AG10803 (cell line): ENCODE measurements at regions not wholly inside any gene's neighbourhood (a gene's known extent, or its start where the extent isn't known, plus 50 kb on each side); places are given as distances from the start of the nearest gene placed in this dataset.
"Not testable (repeated sequence)": the region's sequence is repeated elsewhere in the genome, so short reads cannot be mapped to it uniquely, and the experiment has no call there.

Experiments used
- DNase-seq: peaks from one replicate; pipeline ENCODE4 v3.0.0; 2010; ENCODE audit warnings: low read depth
- H3K4me3 ChIP-seq: 2 replicates; pipeline ENCODE4 v1.5.1; 2011; ENCODE audit warnings: mild to moderate bottlenecking, low read length, control low read depth
- CTCF ChIP-seq: conservative IDR thresholded peaks from 2 replicates; pipeline ENCODE4 v1.5.1; 2011; ENCODE audit warnings: mild to moderate bottlenecking, low read length, control low read depth, inconsistent platforms

DNA sequence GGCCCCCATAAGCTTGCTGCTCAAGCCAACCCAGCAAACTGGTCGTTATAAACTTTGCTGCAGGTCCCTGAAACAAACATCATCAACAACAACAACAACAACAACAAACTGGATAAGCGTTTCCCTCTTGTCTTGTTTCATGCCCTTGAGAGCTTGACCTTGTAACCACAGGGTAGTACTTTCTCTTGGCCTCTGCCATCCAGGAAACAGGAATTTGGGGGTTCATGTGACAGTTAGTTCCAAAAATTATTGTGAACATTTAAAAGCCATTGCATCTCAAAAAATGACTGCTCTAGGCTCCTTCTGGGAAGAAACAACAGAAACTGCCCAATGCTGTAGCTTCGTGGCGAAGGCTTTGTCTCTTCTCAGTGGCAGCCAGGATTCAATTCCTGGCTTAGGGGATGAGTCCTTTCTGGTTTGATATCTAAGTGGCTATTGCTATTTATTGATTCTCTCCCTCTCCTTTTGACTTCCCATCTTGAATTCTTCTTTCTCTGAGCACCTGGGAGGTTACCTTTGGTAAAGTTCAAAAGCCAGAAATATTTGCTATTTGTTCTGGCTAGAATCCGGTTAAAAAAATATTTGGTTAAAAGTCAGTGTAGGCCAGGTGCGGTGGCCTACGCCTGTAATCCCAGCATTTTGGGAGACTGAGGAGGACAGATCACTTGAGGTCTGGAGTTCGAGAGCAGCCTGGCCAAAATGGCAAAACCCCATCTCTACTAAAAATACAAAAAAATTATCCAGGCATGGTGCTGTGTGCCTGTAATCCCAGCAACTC, 52.0 kb upstream of the CPM start:
- no peak for DNase-seq
- no peak overlapping the region for H3K4me3 ChIP-seq
- no peak for TF ChIP-seq CTCF

GRCh38 chr12:68997526-68997925, 64.6 kb upstream of the CPM start:
- DNase-seq, H3K4me3 ChIP-seq: not testable (repeated sequence)

DNA sequence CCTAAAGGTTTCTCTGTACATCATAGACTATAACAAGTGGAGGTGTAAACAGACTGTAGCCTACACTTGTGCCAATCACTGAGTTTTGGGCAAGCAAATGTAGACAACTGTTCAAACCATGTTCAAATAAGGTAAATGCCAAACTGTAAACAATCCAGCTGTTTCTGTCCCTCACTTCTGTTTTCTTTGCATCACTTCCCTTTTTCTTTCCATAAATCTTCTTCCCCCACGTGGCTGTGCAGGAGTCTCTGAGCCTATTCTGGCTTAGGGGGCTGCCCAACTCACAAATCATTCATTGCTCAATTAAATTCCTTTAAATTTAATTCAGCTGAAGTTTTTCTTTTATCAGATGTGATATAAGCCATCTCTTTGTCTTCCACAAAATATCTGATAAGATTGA, 65.1 kb upstream of the CPM start:
- no peak overlapping the region for H3K4me3 ChIP-seq
- no peak for TF ChIP-seq CTCF
- DNase-seq, result no peak

DNA sequence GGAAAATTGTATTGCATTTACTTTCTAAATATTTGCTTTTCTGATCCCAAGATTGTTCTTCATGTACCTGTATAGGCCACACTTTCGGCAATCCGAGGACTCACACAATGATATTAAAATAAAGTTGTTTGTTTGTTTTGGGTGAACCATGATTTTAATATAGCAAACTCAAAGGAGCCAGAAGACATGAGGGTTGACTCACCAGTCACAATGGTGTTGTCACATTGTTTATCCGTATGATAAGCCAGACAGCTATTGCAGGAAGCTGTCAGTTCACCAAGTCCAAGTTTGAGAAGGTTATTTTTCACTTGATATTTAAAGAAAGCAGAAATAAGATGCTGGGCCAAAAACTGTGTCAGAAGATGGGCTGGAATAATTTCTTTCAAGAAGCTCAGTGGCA, 67.1 kb upstream of the CPM start:
- TF ChIP-seq CTCF, result no peak
- DNase-seq, result no peak
- H3K4me3 ChIP-seq, result no peak overlapping the region

DNA sequence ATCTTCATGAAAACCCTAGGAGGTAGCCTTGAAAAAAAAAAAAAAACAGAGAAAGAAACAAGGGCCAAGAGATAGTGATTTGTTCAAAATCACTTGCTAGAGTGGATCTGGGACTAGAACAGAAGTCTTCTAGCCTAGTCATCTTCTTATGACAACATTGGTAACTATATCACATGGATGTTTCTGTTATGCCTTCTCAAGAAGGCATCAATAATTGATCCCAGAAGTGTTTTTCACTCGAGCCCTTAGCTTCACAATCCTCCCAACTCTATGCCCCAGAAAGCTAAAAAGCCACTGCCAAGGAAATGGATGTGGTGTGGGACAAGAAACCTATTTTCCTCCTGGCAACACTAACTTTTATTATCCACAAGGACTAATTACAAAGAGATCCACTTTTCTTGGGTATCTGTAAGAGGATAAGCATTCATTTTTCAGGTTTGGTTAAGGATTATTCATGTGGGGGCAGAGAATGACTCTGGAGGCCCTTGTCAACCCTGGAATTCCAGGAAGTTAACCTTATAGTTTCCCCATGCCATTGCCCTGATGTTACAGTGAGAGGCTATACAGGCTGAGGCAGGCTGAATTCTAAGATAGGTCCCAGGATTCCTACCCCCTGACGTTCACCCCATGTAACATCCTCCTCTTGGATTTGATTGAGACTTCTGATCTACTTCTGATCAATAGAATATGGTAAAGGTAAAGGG, 67.7 kb upstream of the CPM start:
- no peak for TF ChIP-seq CTCF
- no peak overlapping the region for H3K4me3 ChIP-seq
- peak; percentile 53 for DNase-seq

DNA sequence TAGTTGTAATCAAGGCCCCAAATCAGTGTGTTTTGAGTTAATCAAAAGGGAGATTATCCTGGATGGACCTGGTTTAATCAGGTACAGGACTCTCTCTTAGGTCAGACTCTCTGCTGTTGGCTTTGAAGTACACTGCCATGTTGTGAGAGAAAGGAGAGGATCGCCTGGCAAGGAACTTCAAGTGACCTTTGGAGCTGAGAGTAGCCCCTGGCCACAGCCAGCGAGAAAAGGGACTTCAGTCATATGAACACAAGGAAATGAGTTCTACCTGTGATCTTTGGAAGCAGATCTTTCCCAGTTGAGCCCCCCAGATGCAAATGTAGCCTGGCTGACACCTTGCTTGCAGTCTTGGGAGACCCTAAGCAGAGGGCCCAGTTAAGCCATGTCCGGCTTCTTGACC, 68.3 kb upstream of the CPM start:
- no peak for TF ChIP-seq CTCF
- DNase-seq, result no peak
- H3K4me3 ChIP-seq, result no peak overlapping the region

GRCh38 chr12:69002969-69003368, 70.0 kb upstream of the CPM start:
- no peak for TF ChIP-seq CTCF
- no peak overlapping the region for H3K4me3 ChIP-seq
- no peak for DNase-seq
